T-helper 2 cell treated with Interferon-gamma antibody and Interleukin-4, amounts not matched to agents 5 μg/mL and 100 μg/mL, for 36 hours (primary cell): ENCODE measurements at regions not wholly inside any gene's neighbourhood (a gene's known extent, or its start where the extent isn't known, plus 50 kb on each side); places are given as distances from the start of the nearest gene placed in this dataset.
"Not testable (repeated sequence)": the region's sequence is repeated elsewhere in the genome, so short reads cannot be mapped to it uniquely, and the experiment has no call there.

Experiments
- DNase-seq: peaks from one replicate; pipeline ENCODE4 v3.0.0; 2021; ENCODE audit warnings: low spot score
- H3K27ac Mint-ChIP-seq: one replicate; pipeline ENCODE4 v1.8.0; 2021; ENCODE audit warnings: mild to moderate bottlenecking, mixed read lengths
- H3K27me3 Mint-ChIP-seq: one replicate; pipeline ENCODE4 v1.8.0; 2021; ENCODE audit warnings: low read depth, mixed read lengths
- H3K36me3 Mint-ChIP-seq: one replicate; pipeline ENCODE4 v1.8.0; 2021; ENCODE audit warnings: low read depth, mixed read lengths
- H3K4me1 Mint-ChIP-seq: one replicate; pipeline ENCODE4 v1.8.0; 2021; ENCODE audit warnings: low read depth, mixed read lengths
- H3K4me3 Mint-ChIP-seq: one replicate; pipeline ENCODE4 v1.8.0; 2022; ENCODE audit warnings: mild to moderate bottlenecking, moderate library complexity, mixed read lengths
- H3K9me3 Mint-ChIP-seq: one replicate; pipeline ENCODE4 v1.8.0; 2021; ENCODE audit warnings: mixed read lengths

- no peaks in the 10 kb centered on the region for H3K4me1 Mint-ChIP-seq
These were observed 122.3 kb upstream of the MYO10 start for GRCh38 chr5:17058438-17058837.

GRCh38 chr5:17061973-17062470 is 125.9 kb upstream of the MYO10 start:
- Mint-ChIP-seq H3K4me3 (no peak overlapping the region), H3K27ac (no peak overlapping the region), H3K36me3 (no peaks in the 10 kb centered on the region), H3K27me3 (no peaks in the 10 kb centered on the region), H3K9me3 (no peaks in the 10 kb centered on the region), H3K4me1 (no peaks in the 10 kb centered on the region)
- DNase-seq = no peak

More at GRCh38 chr5:17058438-17058837, 122.3 kb upstream of the MYO10 start:
- H3K27ac Mint-ChIP-seq = no peak overlapping the region
- H3K36me3 Mint-ChIP-seq = no peaks in the 10 kb centered on the region
- H3K27me3 Mint-ChIP-seq = no peaks in the 10 kb centered on the region
- DNase-seq = no peak
- no peaks in the 10 kb centered on the region for H3K9me3 Mint-ChIP-seq
- H3K4me3 Mint-ChIP-seq = no peak overlapping the region

- not testable (repeated sequence) for H3K36me3 Mint-ChIP-seq, H3K9me3 Mint-ChIP-seq, DNase-seq, H3K27me3 Mint-ChIP-seq, H3K4me1 Mint-ChIP-seq, H3K27ac Mint-ChIP-seq, H3K4me3 Mint-ChIP-seq
These were observed 126.7 kb upstream of the MYO10 start for GRCh38 chr5:17062741-17063140.

- no peaks in the 10 kb centered on the region for H3K36me3 Mint-ChIP-seq
- no peak for DNase-seq
- no peaks in the 10 kb centered on the region for H3K9me3 Mint-ChIP-seq
- H3K27ac Mint-ChIP-seq = no peak overlapping the region
- H3K4me1 Mint-ChIP-seq = no peaks in the 10 kb centered on the region
- H3K27me3 Mint-ChIP-seq = no peaks in the 10 kb centered on the region
- H3K4me3 Mint-ChIP-seq = no peak overlapping the region
These were observed 128.2 kb upstream of the MYO10 start for GRCh38 chr5:17064241-17064640.

- Mint-ChIP-seq H3K4me1 (no peaks in the 10 kb centered on the region), H3K4me3 (no peak overlapping the region), H3K27ac (no peak overlapping the region), H3K27me3 (no peaks in the 10 kb centered on the region), H3K9me3 (no peaks in the 10 kb centered on the region), H3K36me3 (no peaks in the 10 kb centered on the region)
- no peak for DNase-seq
These were observed 129.4 kb upstream of the MYO10 start for GRCh38 chr5:17065458-17065857.

- H3K27me3 Mint-ChIP-seq, H3K27ac Mint-ChIP-seq, H3K4me1 Mint-ChIP-seq, DNase-seq, H3K9me3 Mint-ChIP-seq, H3K36me3 Mint-ChIP-seq, H3K4me3 Mint-ChIP-seq: not testable (repeated sequence)
These were observed 129.9 kb upstream of the MYO10 start for GRCh38 chr5:17066026-17066425.

GRCh38 chr5:17067657-17068392 is 131.7 kb upstream of the MYO10 start:
- H3K27ac Mint-ChIP-seq = no peak overlapping the region
- H3K27me3 Mint-ChIP-seq = no peaks in the 10 kb centered on the region
- H3K9me3 Mint-ChIP-seq = no peaks in the 10 kb centered on the region
- H3K4me1 Mint-ChIP-seq = no peaks in the 10 kb centered on the region
- no peak overlapping the region for H3K4me3 Mint-ChIP-seq
- H3K36me3 Mint-ChIP-seq = no peaks in the 10 kb centered on the region
- DNase-seq = no peak

GRCh38 chr5:17069995-17070511 is 134.0 kb upstream of the MYO10 start:
- no peaks in the 10 kb centered on the region for H3K9me3 Mint-ChIP-seq
- H3K4me3 Mint-ChIP-seq = no peak overlapping the region
- DNase-seq = no peak
- no peaks in the 10 kb centered on the region for H3K4me1 Mint-ChIP-seq
- H3K36me3 Mint-ChIP-seq = no peaks in the 10 kb centered on the region
- H3K27me3 Mint-ChIP-seq = no peaks in the 10 kb centered on the region
- no peak overlapping the region for H3K27ac Mint-ChIP-seq

- Mint-ChIP-seq H3K27me3 (no peaks in the 10 kb centered on the region), H3K9me3 (no peaks in the 10 kb centered on the region), H3K36me3 (no peaks in the 10 kb centered on the region), H3K27ac (no peak overlapping the region), H3K4me1 (no peaks in the 10 kb centered on the region), H3K4me3 (no peak overlapping the region)
- DNase-seq = no peak
These were observed 134.6 kb upstream of the MYO10 start for GRCh38 chr5:17070647-17071046.

GRCh38 chr5:17075236-17075635 is 139.1 kb upstream of the MYO10 start:
- no peaks in the 10 kb centered on the region for H3K9me3 Mint-ChIP-seq
- H3K27ac Mint-ChIP-seq = no peak overlapping the region
- no peak overlapping the region for H3K4me3 Mint-ChIP-seq
- H3K4me1 Mint-ChIP-seq = no peaks in the 10 kb centered on the region
- H3K36me3 Mint-ChIP-seq = no peaks in the 10 kb centered on the region
- DNase-seq = no peak
- no peaks in the 10 kb centered on the region for H3K27me3 Mint-ChIP-seq

- Mint-ChIP-seq H3K27me3 (no peaks in the 10 kb centered on the region), H3K36me3 (no peaks in the 10 kb centered on the region), H3K27ac (no peak overlapping the region), H3K4me1 (no peaks in the 10 kb centered on the region), H3K9me3 (no peaks in the 10 kb centered on the region), H3K4me3 (no peak overlapping the region)
- no peak for DNase-seq
These were observed 140.2 kb upstream of the MYO10 start for GRCh38 chr5:17076272-17076671.

- no peaks in the 10 kb centered on the region for H3K36me3 Mint-ChIP-seq
- H3K27ac Mint-ChIP-seq = no peak overlapping the region
- H3K4me3 Mint-ChIP-seq = no peak overlapping the region
- no peaks in the 10 kb centered on the region for H3K4me1 Mint-ChIP-seq
- DNase-seq = no peak
- no peaks in the 10 kb centered on the region for H3K9me3 Mint-ChIP-seq
- H3K27me3 Mint-ChIP-seq = no peaks in the 10 kb centered on the region
These were observed 139.8 kb upstream of the BASP1 start for GRCh38 chr5:17077440-17078233.

- H3K36me3 Mint-ChIP-seq = no peaks in the 10 kb centered on the region
- no peaks in the 10 kb centered on the region for H3K4me1 Mint-ChIP-seq
- no peak overlapping the region for H3K27ac Mint-ChIP-seq
These were observed 137.9 kb upstream of the BASP1 start for GRCh38 chr5:17079562-17079961.

GRCh38 chr5:17080361-17080760 is 137.1 kb upstream of the BASP1 start:
- H3K27me3 Mint-ChIP-seq = no peaks in the 10 kb centered on the region
- DNase-seq = no peak
- no peak overlapping the region for H3K27ac Mint-ChIP-seq
- H3K4me1 Mint-ChIP-seq = no peaks in the 10 kb centered on the region
- no peaks in the 10 kb centered on the region for H3K9me3 Mint-ChIP-seq
- H3K4me3 Mint-ChIP-seq = no peak overlapping the region
- H3K36me3 Mint-ChIP-seq = no peaks in the 10 kb centered on the region

More at GRCh38 chr5:17079562-17079961, 137.9 kb upstream of the BASP1 start:
- no peak overlapping the region for H3K4me3 Mint-ChIP-seq
- H3K9me3 Mint-ChIP-seq = no peaks in the 10 kb centered on the region
- no peaks in the 10 kb centered on the region for H3K27me3 Mint-ChIP-seq
- DNase-seq = no peak
